Colonic mucosa (tissue), 4 donors: ENCODE measurements at regions not wholly inside any gene's neighbourhood (a gene's known extent, or its start where the extent isn't known, plus 50 kb on each side); places are given as distances from the start of the nearest gene placed in this dataset.

ENCODE experiments used
- DNase-seq: peaks from one replicate; pipeline ENCODE4 v3.0.0-alpha.2; 2020
- H3K27ac ChIP-seq: fragments of 200-600 bp; one replicate; pipeline ENCODE4 v1.8.0; 2021
- H3K27me3 ChIP-seq: fragments of 200-600 bp; one replicate; pipeline ENCODE4 v1.8.0; 2021
- H3K36me3 ChIP-seq: fragments of 200-600 bp; one replicate; pipeline ENCODE4 v1.8.0; 2021
- H3K4me1 ChIP-seq: fragments of 200-600 bp; one replicate; pipeline ENCODE4 v1.8.0; 2021; ENCODE audit warnings: mild to moderate bottlenecking
- H3K4me3 ChIP-seq: fragments of 200-600 bp; one replicate; pipeline ENCODE4 v1.8.0; 2021
- H3K9ac ChIP-seq, 2 donors: one replicate each; pipeline ENCODE4 v1.7.0; 2013; ENCODE audit warnings: control low read depth in 2 of 2, low read depth in 2 of 2, low read length in 2 of 2
- H3K9me3 ChIP-seq: fragments of 200-600 bp; one replicate; pipeline ENCODE4 v1.8.0; 2021
- CTCF ChIP-seq: fragments of 200-600 bp; IDR thresholded peaks from one replicate; pipeline ENCODE4 v1.8.0; 2022; ENCODE audit warnings: antibody characterized with exemption, mild to moderate bottlenecking
- intact Hi-C: fragments of 100-400 bp; cut with DNase I; formaldehyde crosslinking; loops from one replicate; pipeline ENCODE4 v1.14.1; 2022
- donor health status: healthy.
- donor health status: DM: no; HTN: no; CAD: no.
- donor health status: DM: no; HTN: no; CAD: no.

- intact Hi-C loops = no loop called here
- Histone ChIP-seq H3K36me3 (no peaks in the 10 kb centered on the region), H3K9me3 (no peaks in the 10 kb centered on the region), H3K4me1 (no peaks in the 10 kb centered on the region), H3K27me3 (no peaks in the 10 kb centered on the region), H3K27ac (no peak overlapping the region), H3K4me3 (no peak overlapping the region), H3K9ac (no peak overlapping the region)
- no peak for DNase-seq
- no peak for TF ChIP-seq CTCF
Measured at GRCh38 chr17:45693792-45694191, 90.3 kb upstream of the CRHR1 start.

- Histone ChIP-seq H3K9me3 (no peaks in the 10 kb centered on the region), H3K27me3 (no peaks in the 10 kb centered on the region), H3K4me1 (no peaks in the 10 kb centered on the region), H3K36me3 (no peaks in the 10 kb centered on the region), H3K4me3 (no peak overlapping the region), H3K27ac (no peak overlapping the region), H3K9ac (no peak overlapping the region)
- intact Hi-C loops = no loop called here
- no peak for TF ChIP-seq CTCF
- DNase-seq = no peak
Measured at GRCh38 chr17:45696442-45696841, 87.7 kb upstream of the CRHR1 start.

- H3K4me3 ChIP-seq = no peak overlapping the region
- no peaks in the 10 kb centered on the region for H3K36me3 ChIP-seq
- no peak for DNase-seq
- H3K9me3 ChIP-seq = no peaks in the 10 kb centered on the region
- H3K27ac ChIP-seq = no peak overlapping the region
- no peak for TF ChIP-seq CTCF
- H3K4me1 ChIP-seq = no peaks in the 10 kb centered on the region
- H3K9ac ChIP-seq = no peak overlapping the region
- intact Hi-C loops = no loop called here
- no peaks in the 10 kb centered on the region for H3K27me3 ChIP-seq
Measured at GRCh38 chr17:45697076-45697475, 87.0 kb upstream of the CRHR1 start.

GRCh38 chr17:45700171-45701090 lies 83.7 kb upstream of the CRHR1 start:
- Histone ChIP-seq H3K9me3 (no peaks in the 10 kb centered on the region), H3K9ac (no peak overlapping the region), H3K36me3 (no peaks in the 10 kb centered on the region), H3K27ac (no peak overlapping the region), H3K4me1 (no peaks in the 10 kb centered on the region), H3K27me3 (no peaks in the 10 kb centered on the region), H3K4me3 (no peak overlapping the region)
- no peak for DNase-seq
- TF ChIP-seq CTCF = no peak
- intact Hi-C loops = no loop called here

- H3K36me3 ChIP-seq = no peaks in the 10 kb centered on the region
- H3K9ac ChIP-seq = no peak overlapping the region
- no peak overlapping the region for H3K4me3 ChIP-seq
- intact Hi-C loops = no loop called here
- DNase-seq = no peak
- no peaks in the 10 kb centered on the region for H3K9me3 ChIP-seq
- H3K27me3 ChIP-seq = no peaks in the 10 kb centered on the region
- no peak for TF ChIP-seq CTCF
- no peak overlapping the region for H3K27ac ChIP-seq
- no peaks in the 10 kb centered on the region for H3K4me1 ChIP-seq
Measured at GRCh38 chr17:45702666-45703266, 81.4 kb upstream of the CRHR1 start.
